Esophagus muscularis mucosa (tissue), 4 donors: ENCODE measurements at regions not wholly inside any gene's neighbourhood (a gene's known extent, or its start where the extent isn't known, plus 50 kb on each side); places are given as distances from the start of the nearest gene placed in this dataset.
"Not testable (repeated sequence)": the region's sequence is repeated elsewhere in the genome, so short reads cannot be mapped to it uniquely, and the experiment has no call there.

Experiments
- DNase-seq: peaks from one replicate; pipeline ENCODE4 v3.0.0-alpha.2; 2017; ENCODE audit errors: extremely low spot score
- H3K27ac ChIP-seq, 4 donors: fragments of 200-600 bp; sonication (generic); replicated peaks in 1 of 4; 1 replicate in 3 of 4; 2 replicates in 1 of 4; pipeline ENCODE4 v1.5.1; 2016 to 2019; ENCODE audit warnings: mild to moderate bottlenecking in 1 of 4
- H3K27me3 ChIP-seq, 4 donors: fragments of 200-600 bp; sonication (generic); one replicate each; pipeline versions ENCODE4 v1.5.1 to v1.6.0; 2016 to 2019
- H3K36me3 ChIP-seq, 4 donors: fragments of 200-600 bp; sonication (generic); one replicate each; pipeline ENCODE4 v1.5.1; 2016 to 2019
- H3K4me1 ChIP-seq, 4 donors: fragments of 200-600 bp; sonication (generic); one replicate each; pipeline ENCODE4 v1.5.1; 2016 to 2019
- H3K4me3 ChIP-seq, 4 donors: fragments of 200-600 bp; sonication (generic); 1 replicate in 2 of 4; 2 replicates in 2 of 4; pipeline ENCODE4 v1.5.1; 2016 to 2019; ENCODE audit warnings: mild to moderate bottlenecking in 4 of 4, moderate library complexity in 1 of 4
- H3K9me3 ChIP-seq, 4 donors: fragments of 200-600 bp; sonication (generic); 1 replicate in 3 of 4; 2 replicates in 1 of 4; pipeline ENCODE4 v1.5.1; 2016 to 2019
- EP300 ChIP-seq: sonication (generic); formaldehyde crosslinking; IDR thresholded peaks from one replicate; pipeline ENCODE4 v1.6.1; 2017; ENCODE audit warnings: antibody characterized with exemption
- POLR2A ChIP-seq: fragments of 450-650 bp; IDR thresholded peaks from one replicate; pipeline ENCODE4 v1.6.1; 2017; ENCODE audit warnings: antibody characterized with exemption, moderate library complexity, mild to moderate bottlenecking, low read depth
- POLR2AphosphoS5 ChIP-seq, 2 donors: sonication (generic); formaldehyde crosslinking; IDR thresholded peaks; one replicate each; pipeline ENCODE4 v1.6.1; 2017; ENCODE audit warnings: antibody characterized with exemption in 2 of 2
- WGBS: methylation state at CpG from one replicate; pipeline ENCODE4 v1.1.5; 2018; 5-methylcytosine and 5-hydroxymethylcytosine counted together
- intact Hi-C: fragments of 100-400 bp; cut with DNase I; formaldehyde crosslinking; loops from one replicate; pipeline ENCODE4 v1.15.1; 2023
- TF ChIP-seq, protein P1 (sequence below), 3 experiments: fragments of 200-600 bp in 2 of 3; fragments of 450-650 bp in 1 of 3; sonication (generic) in 2 of 3; IDR thresholded peaks; one replicate each; pipeline ENCODE4 v1.5.1; 2017 to 2019; ENCODE audit warnings: antibody characterized with exemption in 3 of 3, mild to moderate bottlenecking in 2 of 3, moderate library complexity in 1 of 3

DNA sequence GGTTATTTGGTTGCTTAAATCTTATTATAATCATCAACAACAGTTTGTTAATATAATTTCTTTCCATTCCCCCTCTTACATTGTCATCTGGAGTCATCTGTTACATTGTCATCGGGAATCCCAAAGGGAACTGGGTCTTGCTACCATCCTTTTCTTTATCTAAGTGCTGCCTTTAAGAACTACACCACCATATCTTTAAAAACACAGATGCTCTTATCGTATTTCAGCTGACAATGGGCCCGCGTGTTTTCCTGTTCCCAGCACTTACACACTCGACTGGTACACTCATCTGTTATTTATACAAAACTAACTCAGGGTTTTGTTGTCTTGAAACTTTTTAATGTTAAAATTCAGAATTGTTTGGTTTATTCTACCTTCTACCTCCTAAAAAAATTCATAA is 256.2 kb upstream of the MGMT start:
- TF ChIP-seq POLR2AphosphoS5 (IDR thresholded peaks at IDR 0.05) (no peak), POLR2A (no peak)
- TF ChIP-seq, protein P1, sequence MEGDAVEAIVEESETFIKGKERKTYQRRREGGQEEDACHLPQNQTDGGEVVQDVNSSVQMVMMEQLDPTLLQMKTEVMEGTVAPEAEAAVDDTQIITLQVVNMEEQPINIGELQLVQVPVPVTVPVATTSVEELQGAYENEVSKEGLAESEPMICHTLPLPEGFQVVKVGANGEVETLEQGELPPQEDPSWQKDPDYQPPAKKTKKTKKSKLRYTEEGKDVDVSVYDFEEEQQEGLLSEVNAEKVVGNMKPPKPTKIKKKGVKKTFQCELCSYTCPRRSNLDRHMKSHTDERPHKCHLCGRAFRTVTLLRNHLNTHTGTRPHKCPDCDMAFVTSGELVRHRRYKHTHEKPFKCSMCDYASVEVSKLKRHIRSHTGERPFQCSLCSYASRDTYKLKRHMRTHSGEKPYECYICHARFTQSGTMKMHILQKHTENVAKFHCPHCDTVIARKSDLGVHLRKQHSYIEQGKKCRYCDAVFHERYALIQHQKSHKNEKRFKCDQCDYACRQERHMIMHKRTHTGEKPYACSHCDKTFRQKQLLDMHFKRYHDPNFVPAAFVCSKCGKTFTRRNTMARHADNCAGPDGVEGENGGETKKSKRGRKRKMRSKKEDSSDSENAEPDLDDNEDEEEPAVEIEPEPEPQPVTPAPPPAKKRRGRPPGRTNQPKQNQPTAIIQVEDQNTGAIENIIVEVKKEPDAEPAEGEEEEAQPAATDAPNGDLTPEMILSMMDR (IDR thresholded peaks at IDR 0.05) = no peak
- H3K4me1 ChIP-seq = no peaks in the 10 kb centered on the region
- no peak overlapping the region for H3K4me3 ChIP-seq
- 86% methylated on average over 5 of the region's 5 CpGs for WGBS
- peaks cover 0 to 7% (median 0%) of the 10 kb centered on the region in 4 donors for H3K27me3 ChIP-seq
- H3K9me3 ChIP-seq = peaks cover 0 to 8% (median 0%) of the 10 kb centered on the region in 4 donors
- intact Hi-C loops = no loop called here
- DNase-seq = no peak
- H3K27ac ChIP-seq = no peak overlapping the region
- no peaks in the 10 kb centered on the region for H3K36me3 ChIP-seq

DNA sequence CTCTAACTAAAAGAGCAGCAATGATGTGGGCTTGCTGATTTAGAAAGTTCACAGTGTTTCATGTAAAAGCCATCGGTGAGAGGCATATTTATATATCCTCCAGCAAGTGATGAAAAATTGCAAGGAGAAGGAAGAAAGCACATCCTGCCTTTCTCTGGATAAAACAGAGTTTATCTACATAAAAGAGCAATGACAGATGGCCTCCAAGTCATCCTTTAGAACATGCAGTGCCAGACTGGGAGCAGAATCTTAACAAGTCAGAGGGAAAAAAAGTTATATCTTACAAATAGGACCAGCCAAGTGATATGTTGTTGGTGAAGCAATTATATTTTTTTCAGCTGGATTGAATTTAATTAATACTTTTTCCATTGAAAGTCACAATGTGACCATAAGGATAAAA is 253.8 kb upstream of the MGMT start:
- DNase-seq = no peak
- H3K27ac ChIP-seq = no peak overlapping the region
- intact Hi-C loops = no loop called here
- WGBS = 27% methylated on average over 1 of the region's 1 CpG
- peaks cover 0 to 8% (median 0%) of the 10 kb centered on the region in 4 donors for H3K9me3 ChIP-seq
- TF ChIP-seq, protein P1 (IDR thresholded peaks at IDR 0.05) = no peak
- TF ChIP-seq EP300 = no peak
- TF ChIP-seq POLR2A = no peak
- no peak for TF ChIP-seq POLR2AphosphoS5 (IDR thresholded peaks at IDR 0.05)
- H3K36me3 ChIP-seq = no peaks in the 10 kb centered on the region
- no peaks in the 10 kb centered on the region for H3K4me1 ChIP-seq
- H3K27me3 ChIP-seq = no peaks in the 10 kb centered on the region
- H3K4me3 ChIP-seq = no peak overlapping the region

DNA sequence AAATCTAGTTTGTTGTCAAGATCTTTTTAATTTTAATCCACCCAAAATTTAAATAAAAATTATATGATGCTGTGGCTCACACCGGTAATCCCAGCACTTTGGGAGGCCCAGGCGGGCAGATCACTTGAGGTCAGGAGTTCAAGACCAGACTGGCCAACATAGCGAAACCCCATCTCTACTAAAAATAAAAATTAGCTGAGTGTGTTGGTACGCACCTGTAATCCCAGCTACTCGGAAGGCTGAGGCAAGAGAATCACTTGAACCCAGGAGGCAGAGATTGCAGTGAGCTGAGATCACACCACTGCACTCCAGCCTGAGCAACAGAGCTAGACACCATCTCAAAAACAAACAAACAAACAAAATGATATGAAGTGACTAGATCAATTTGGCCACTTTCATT is 253.0 kb upstream of the MGMT start:
- 84% methylated on average over 5 of the region's 5 CpGs for WGBS
- H3K4me3 ChIP-seq, H3K4me1 ChIP-seq, H3K9me3 ChIP-seq, intact Hi-C loops, H3K27me3 ChIP-seq, H3K36me3 ChIP-seq, DNase-seq, H3K27ac ChIP-seq: not testable (repeated sequence)

DNA sequence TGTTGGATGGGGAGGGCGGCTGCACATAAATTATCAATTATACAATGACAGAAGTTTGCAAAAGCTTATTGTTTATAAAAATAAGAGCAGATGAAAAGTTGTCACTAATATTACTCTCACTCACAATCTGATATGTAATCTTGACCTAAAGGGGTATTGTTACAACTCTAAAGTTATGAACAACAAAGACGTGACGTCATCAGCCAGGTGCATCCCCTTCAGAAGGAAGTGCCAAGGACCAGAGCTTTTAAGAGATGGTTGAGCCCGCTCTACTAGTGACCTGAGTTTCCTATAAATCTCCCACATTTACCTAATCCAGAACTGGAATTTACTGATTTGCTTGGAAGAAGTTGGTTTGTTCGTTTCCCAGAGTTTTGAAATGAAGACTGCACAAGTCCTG is 247.7 kb upstream of the MGMT start:
- H3K27me3 ChIP-seq = no peaks in the 10 kb centered on the region
- H3K36me3 ChIP-seq = no peaks in the 10 kb centered on the region
- peaks cover 0 to 8% (median 0%) of the 10 kb centered on the region in 4 donors for H3K9me3 ChIP-seq
- no peaks in the 10 kb centered on the region for H3K4me1 ChIP-seq
- TF ChIP-seq POLR2A = no peak
- DNase-seq = no peak
- 86% methylated on average over 5 of the region's 5 CpGs for WGBS
- no peak overlapping the region for H3K4me3 ChIP-seq
- intact Hi-C loops = no loop called here
- no peak overlapping the region for H3K27ac ChIP-seq

DNA sequence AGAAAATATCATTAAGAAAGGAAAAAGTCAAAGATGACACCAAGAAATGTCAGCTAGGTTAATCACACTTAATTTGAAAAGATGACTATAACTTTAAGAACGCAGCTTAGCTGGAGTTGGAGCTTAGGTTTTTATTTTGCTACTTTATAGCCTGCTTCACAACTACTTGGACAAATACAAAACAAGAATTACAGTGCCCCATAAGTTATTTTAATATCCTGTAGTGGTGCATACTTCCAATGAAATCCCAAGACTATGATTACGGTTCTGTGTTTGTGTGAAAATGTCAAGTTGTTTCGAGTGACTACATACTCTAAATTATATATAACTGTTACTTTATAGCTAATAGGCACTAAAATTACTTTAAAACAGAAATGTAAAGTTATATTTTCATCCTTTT is 244.6 kb upstream of the MGMT start:
- no peak for DNase-seq
- H3K4me1 ChIP-seq = no peaks in the 10 kb centered on the region
- no peaks in the 10 kb centered on the region for H3K9me3 ChIP-seq
- no peaks in the 10 kb centered on the region for H3K36me3 ChIP-seq
- H3K27ac ChIP-seq = no peak overlapping the region
- no peaks in the 10 kb centered on the region for H3K27me3 ChIP-seq
- intact Hi-C loops = no loop called here
- TF ChIP-seq EP300 (no peak), POLR2A (no peak), POLR2AphosphoS5 (IDR thresholded peaks at IDR 0.05) (no peak)
- TF ChIP-seq, protein P1 (IDR thresholded peaks at IDR 0.05) = no peak
- H3K4me3 ChIP-seq = no peak overlapping the region
- WGBS = 79% methylated on average over 3 of the region's 3 CpGs

DNA sequence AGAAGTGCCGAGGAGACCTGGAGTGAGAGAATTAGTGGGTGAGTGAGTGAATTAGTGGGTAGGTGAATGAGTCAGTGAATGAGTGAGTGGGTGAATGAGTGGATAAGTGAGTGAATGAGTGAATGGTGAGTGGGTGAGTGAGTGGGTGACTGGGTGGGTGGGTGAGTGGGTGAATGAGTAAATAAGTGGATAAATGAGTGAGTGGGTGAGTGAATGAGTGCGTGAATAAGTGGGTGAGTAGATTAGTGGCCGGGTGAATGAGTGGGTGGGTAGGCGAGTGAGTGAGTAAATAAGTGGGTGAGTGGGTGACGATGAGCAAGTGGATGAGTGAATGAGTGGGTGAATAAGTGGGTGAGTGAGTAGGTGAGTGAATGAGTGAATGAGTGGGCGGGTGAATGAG is 243.7 kb upstream of the MGMT start:
- 68% methylated on average over 6 of the region's 6 CpGs for WGBS
- intact Hi-C loops = no loop called here
- Histone ChIP-seq H3K27me3 (no peaks in the 10 kb centered on the region), H3K36me3 (no peaks in the 10 kb centered on the region), H3K9me3 (no peaks in the 10 kb centered on the region), H3K4me3 (no peak overlapping the region), H3K4me1 (no peaks in the 10 kb centered on the region), H3K27ac (no peak overlapping the region)
- TF ChIP-seq EP300 (no peak), POLR2A (no peak), POLR2AphosphoS5 (IDR thresholded peaks at IDR 0.05) (no peak)
- TF ChIP-seq, protein P1 (IDR thresholded peaks at IDR 0.05) = no peak
- DNase-seq = no peak
